HEK293 (cell line): ENCODE measurements at regions not wholly inside any gene's neighbourhood (a gene's known extent, or its start where the extent isn't known, plus 50 kb on each side); places are given as distances from the start of the nearest gene placed in this dataset.

Experiments
- ZNF114 ChIP-seq: fragments of 450-650 bp; formaldehyde crosslinking; IDR thresholded peaks from 2 replicates; pipeline ENCODE4 v1.5.0; 2017; ENCODE audit warnings: missing biosample characterization, missing genetic modification characterization
- ZNF121 ChIP-seq: fragments of 450-650 bp; formaldehyde crosslinking; IDR thresholded peaks from 2 replicates; pipeline ENCODE4 v1.5.1; 2016; ENCODE audit warnings: missing biosample characterization, missing genetic modification characterization
- ZNF501 ChIP-seq: fragments of 450-650 bp; formaldehyde crosslinking; IDR thresholded peaks from 2 replicates; pipeline ENCODE4 v1.5.1; 2016; ENCODE audit warnings: missing biosample characterization, missing genetic modification characterization
- ZNF610 ChIP-seq: fragments of 450-650 bp; formaldehyde crosslinking; IDR thresholded peaks from 2 replicates; pipeline ENCODE4 v1.5.1; 2016; ENCODE audit warnings: missing biosample characterization, missing genetic modification characterization, borderline replicate concordance
- TF ChIP-seq, protein P1 (sequence below): fragments of 450-650 bp; formaldehyde crosslinking; IDR thresholded peaks from 2 replicates; pipeline ENCODE4 v1.5.1; 2016; ENCODE audit warnings: missing biosample characterization, missing genetic modification characterization, low read depth
- TF ChIP-seq, protein P2 (sequence below): fragments of 450-650 bp; IDR thresholded peaks from 2 replicates; pipeline ENCODE4 v1.5.1; 2018; ENCODE audit warnings: missing biosample characterization, missing genetic modification characterization

DNA sequence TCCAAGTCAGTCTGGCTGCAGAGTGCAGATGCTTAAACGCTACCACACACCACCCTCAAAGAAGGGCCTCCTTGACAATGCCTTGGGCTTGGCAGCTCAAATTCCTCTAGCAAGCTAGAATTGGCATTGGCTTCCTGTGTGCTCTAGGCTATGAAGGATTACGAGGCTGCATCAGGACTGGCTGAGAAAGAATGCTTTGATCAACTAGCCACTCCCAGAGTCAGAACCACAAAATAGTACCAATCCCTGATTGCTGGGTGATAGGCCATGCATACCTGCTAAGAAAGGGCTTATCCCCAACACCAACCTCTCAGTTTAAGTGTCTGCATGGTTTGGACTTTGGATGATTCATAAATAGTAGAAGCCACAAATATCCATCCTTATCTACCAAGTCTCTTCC is 504.9 kb downstream of the OMA1 start:
- no peak for TF ChIP-seq ZNF114
- TF ChIP-seq, protein P1, sequence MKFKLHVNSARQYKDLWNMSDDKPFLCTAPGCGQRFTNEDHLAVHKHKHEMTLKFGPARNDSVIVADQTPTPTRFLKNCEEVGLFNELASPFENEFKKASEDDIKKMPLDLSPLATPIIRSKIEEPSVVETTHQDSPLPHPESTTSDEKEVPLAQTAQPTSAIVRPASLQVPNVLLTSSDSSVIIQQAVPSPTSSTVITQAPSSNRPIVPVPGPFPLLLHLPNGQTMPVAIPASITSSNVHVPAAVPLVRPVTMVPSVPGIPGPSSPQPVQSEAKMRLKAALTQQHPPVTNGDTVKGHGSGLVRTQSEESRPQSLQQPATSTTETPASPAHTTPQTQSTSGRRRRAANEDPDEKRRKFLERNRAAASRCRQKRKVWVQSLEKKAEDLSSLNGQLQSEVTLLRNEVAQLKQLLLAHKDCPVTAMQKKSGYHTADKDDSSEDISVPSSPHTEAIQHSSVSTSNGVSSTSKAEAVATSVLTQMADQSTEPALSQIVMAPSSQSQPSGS = no peak
- no peak for TF ChIP-seq ZNF121 (tag by site-specific recombination)
- no peak for TF ChIP-seq ZNF610 (tag by site-specific recombination)
- TF ChIP-seq ZNF501 (tag by site-specific recombination) = no peak
- TF ChIP-seq, protein P2, sequence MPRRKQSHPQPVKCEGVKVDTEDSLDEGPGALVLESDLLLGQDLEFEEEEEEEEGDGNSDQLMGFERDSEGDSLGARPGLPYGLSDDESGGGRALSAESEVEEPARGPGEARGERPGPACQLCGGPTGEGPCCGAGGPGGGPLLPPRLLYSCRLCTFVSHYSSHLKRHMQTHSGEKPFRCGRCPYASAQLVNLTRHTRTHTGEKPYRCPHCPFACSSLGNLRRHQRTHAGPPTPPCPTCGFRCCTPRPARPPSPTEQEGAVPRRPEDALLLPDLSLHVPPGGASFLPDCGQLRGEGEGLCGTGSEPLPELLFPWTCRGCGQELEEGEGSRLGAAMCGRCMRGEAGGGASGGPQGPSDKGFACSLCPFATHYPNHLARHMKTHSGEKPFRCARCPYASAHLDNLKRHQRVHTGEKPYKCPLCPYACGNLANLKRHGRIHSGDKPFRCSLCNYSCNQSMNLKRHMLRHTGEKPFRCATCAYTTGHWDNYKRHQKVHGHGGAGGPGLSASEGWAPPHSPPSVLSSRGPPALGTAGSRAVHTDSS (tag by site-specific recombination) = no peak
